SK-N-SH (cell line): ENCODE measurements at regions not wholly inside any gene's neighbourhood (a gene's known extent, or its start where the extent isn't known, plus 50 kb on each side); places are given as distances from the start of the nearest gene placed in this dataset.

ENCODE experiments used
- CTCF ChIA-PET: fragments of 300-600, 350-600 bp; formaldehyde crosslinking; extraction: SDS; loops from one replicate; lab custom pipeline; 2021; lab: Yijun Ruan, JAX
- POLR2A ChIA-PET: fragments of 350-600 bp; sonication (Branson Sonifier 250); formaldehyde crosslinking; extraction: SDS; loops from one replicate; lab custom pipeline; 2020; ENCODE audit warnings: antibody characterized with exemption, inconsistent platforms; lab: Yijun Ruan, JAX
- DNase-seq: peaks from one replicate; pipeline ENCODE4 v3.0.0; 2012
- H2AFZ ChIP-seq: fragments of 200-600 bp; sonication (generic); 2 replicates; pipeline ENCODE4 v1.8.1; 2016; ENCODE audit warnings: antibody characterized with exemption, mild to moderate bottlenecking, low read depth
- H3F3A ChIP-seq: fragments of 200-600 bp; sonication (generic); replicated peaks from 2 replicates; pipeline ENCODE3; 2016; ENCODE audit warnings: antibody characterized with exemption, mild to moderate bottlenecking; ENCODE audit not compliant: insufficient read depth
- H3K27ac ChIP-seq, 2 experiments: fragments of 200-500 bp in 1 of 2; fragments of 200-600 bp in 1 of 2; sonication (Bioruptor generic) in 1 of 2; sonication (generic), shearing (Covaris generic) in 1 of 2; 2 replicates each; pipeline versions ENCODE4 v1.5.1 to v1.6.1; 2014 to 2016; ENCODE audit warnings: low read depth in 2 of 2, inconsistent platforms in 1 of 2, low read length in 1 of 2, mild to moderate bottlenecking in 1 of 2, mixed read lengths in 1 of 2
- H3K27me3 ChIP-seq: fragments of 200-600 bp; sonication (generic), shearing (Covaris generic); 2 replicates; pipeline ENCODE4 v1.6.1; 2016; ENCODE audit warnings: mixed run types; ENCODE audit not compliant: insufficient read depth
- H3K36me3 ChIP-seq, 2 experiments: fragments of 200-500 bp in 1 of 2; fragments of 200-600 bp in 1 of 2; sonication (Bioruptor generic) in 1 of 2; sonication (generic) in 1 of 2; replicated peaks in 1 of 2; 2 replicates each; pipeline versions ENCODE3 to v1.5.1; 2014 to 2016; ENCODE audit warnings: low read length in 1 of 2, mild to moderate bottlenecking in 1 of 2; ENCODE audit not compliant: insufficient read depth in 2 of 2, control insufficient read depth in 1 of 2
- H3K4me1 ChIP-seq, 2 experiments: fragments of 200-500 bp in 1 of 2; fragments of 200-600 bp in 1 of 2; sonication (Bioruptor generic) in 1 of 2; sonication (generic), shearing (Covaris generic) in 1 of 2; 2 replicates each; pipeline versions ENCODE4 v1.5.1 to v1.6.1; 2014 to 2016; ENCODE audit warnings: low read depth in 1 of 2, low read length in 1 of 2, mixed run types in 1 of 2; ENCODE audit not compliant: insufficient read depth in 2 of 2, control insufficient read depth in 1 of 2
- H3K4me2 ChIP-seq: fragments of 200-600 bp; sonication (generic), shearing (Covaris generic); 2 replicates; pipeline ENCODE4 v1.6.1; 2017; ENCODE audit warnings: mixed run types
- H3K4me3 ChIP-seq, 2 experiments: fragments of 200-500 bp in 1 of 2; fragments of 200-600 bp in 1 of 2; sonication (Bioruptor generic) in 1 of 2; sonication (generic), shearing (Covaris generic) in 1 of 2; 2 replicates each; pipeline versions ENCODE4 v1.5.1 to v1.8.1; 2014 to 2016; ENCODE audit warnings: low read depth in 2 of 2, inconsistent platforms in 1 of 2, low read length in 1 of 2, mild to moderate bottlenecking in 1 of 2, mixed read lengths in 1 of 2, moderate library complexity in 1 of 2
- H3K79me2 ChIP-seq: fragments of 200-600 bp; sonication (generic); 2 replicates; pipeline ENCODE4 v1.8.1; 2017; ENCODE audit warnings: mild to moderate bottlenecking; ENCODE audit not compliant: insufficient read depth
- H3K9ac ChIP-seq: fragments of 200-600 bp; sonication (generic); 2 replicates; pipeline ENCODE4 v1.6.1; 2017; ENCODE audit warnings: mixed run types
- H3K9me2 ChIP-seq: fragments of 200-600 bp; sonication (generic); 2 replicates; pipeline ENCODE4 v1.6.1; 2017; ENCODE audit warnings: mixed run types
- H3K9me3 ChIP-seq: fragments of 200-600 bp; sonication (generic); 2 replicates; pipeline ENCODE4 v1.6.1; 2017; ENCODE audit warnings: mixed run types, mild to moderate bottlenecking, moderate library complexity
- H4K20me1 ChIP-seq: fragments of 200-600 bp; sonication (generic); 2 replicates; pipeline ENCODE4 v1.6.1; 2017; ENCODE audit warnings: mild to moderate bottlenecking, mixed run types; ENCODE audit not compliant: insufficient read depth
- ELF1 ChIP-seq: IDR thresholded peaks from 2 replicates; pipeline ENCODE4 v1.4.0; 2012
- EP300 ChIP-seq, 2 experiments: IDR thresholded peaks; 2 replicates each; pipeline versions ENCODE4 v1.4.0 to v1.6.1; 2012; ENCODE audit warnings: borderline replicate concordance in 1 of 2, low read depth in 1 of 2, low read length in 1 of 2
- EZH2phosphoT487 ChIP-seq: fragments of 200-600 bp; sonication (generic); IDR thresholded peaks from 2 replicates; pipeline ENCODE4 v1.6.1; 2017; ENCODE audit warnings: low read depth, mixed run types, mild to moderate bottlenecking, antibody characterized with exemption, moderate library complexity, borderline replicate concordance
- FOSL2 ChIP-seq: IDR thresholded peaks from 2 replicates; pipeline ENCODE4 v1.4.0; 2012; ENCODE audit warnings: low read depth, mild to moderate bottlenecking, moderate library complexity, borderline replicate concordance
- GATA2 ChIP-seq: sonication (generic); formaldehyde crosslinking; IDR thresholded peaks from 2 replicates; pipeline ENCODE4 v1.5.0; 2020; ENCODE audit warnings: mild to moderate bottlenecking, missing genetic modification reagents
- JUND ChIP-seq: IDR thresholded peaks from 2 replicates; pipeline ENCODE4 v1.4.0; 2012
- NFIC ChIP-seq: IDR thresholded peaks from 2 replicates; pipeline ENCODE4 v1.4.0; 2012; ENCODE audit warnings: borderline replicate concordance
- SIN3A ChIP-seq: IDR thresholded peaks from 2 replicates; pipeline ENCODE4 v1.6.1; 2012; ENCODE audit warnings: low read depth, mild to moderate bottlenecking, low read length, moderate library complexity, borderline replicate concordance
- TAF1 ChIP-seq: IDR thresholded peaks from 2 replicates; pipeline ENCODE4 v1.6.1; 2012; ENCODE audit warnings: low read depth, mild to moderate bottlenecking, low read length, moderate library complexity, borderline replicate concordance
- TEAD4 ChIP-seq: IDR thresholded peaks from 2 replicates; pipeline ENCODE4 v1.4.0; 2012; ENCODE audit warnings: mild to moderate bottlenecking, borderline replicate concordance; ENCODE audit not compliant: insufficient read depth
- WGBS: methylation state at CpG from one replicate; pipeline ENCODE4 v1.1.6; 2017; ENCODE audit warnings: low lambda C conversion rate; 5-methylcytosine and 5-hydroxymethylcytosine counted together
- TF ChIP-seq, protein P1 (sequence below): IDR thresholded peaks from 2 replicates; pipeline ENCODE4; 2012
- TF ChIP-seq, protein P2 (sequence below): IDR thresholded peaks from 2 replicates; pipeline ENCODE4 v1.6.1; 2012; ENCODE audit warnings: mild to moderate bottlenecking, low read depth, low read length, moderate library complexity
- TF ChIP-seq, protein P3 (sequence below): IDR thresholded peaks from 2 replicates; pipeline ENCODE4 v1.4.0; 2012; ENCODE audit warnings: low read depth, borderline replicate concordance
- TF ChIP-seq, protein P4 (sequence below): fragments of 150-350 bp; IDR thresholded peaks from 2 replicates; pipeline ENCODE4 v1.6.1; 2016; ENCODE audit warnings: mild to moderate bottlenecking, low read depth, low read length
- TF ChIP-seq, protein P5 (sequence below): fragments of 150-350 bp; IDR thresholded peaks from 2 replicates; pipeline ENCODE4 v1.6.1; 2017; ENCODE audit warnings: antibody characterized with exemption, low read length, low read depth, borderline replicate concordance

DNA sequence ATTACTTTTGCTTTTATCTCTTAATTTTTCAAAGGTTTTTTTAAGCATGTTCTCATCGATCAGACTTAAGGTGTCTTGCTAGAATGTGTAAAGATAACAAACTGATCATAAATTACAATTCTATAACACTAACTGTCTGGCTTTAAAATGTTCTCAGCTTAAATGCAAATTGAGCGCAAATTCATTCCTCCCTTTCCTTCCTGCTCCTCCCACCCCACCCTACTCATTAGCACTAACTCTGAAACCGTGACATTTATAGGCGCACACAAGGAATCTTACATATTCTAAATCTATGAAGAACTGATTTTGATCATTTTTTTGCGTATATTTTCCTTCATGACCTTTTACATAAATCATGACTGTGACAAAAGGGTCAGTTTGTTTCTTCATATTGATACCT lies 590.0 kb upstream of the DIAPH2 start:
- no peak for DNase-seq
- no peaks in the 10 kb centered on the region for H3K4me1 ChIP-seq
- no peaks in the 10 kb centered on the region for H3K27me3 ChIP-seq
- no peaks in the 10 kb centered on the region for H3K79me2 ChIP-seq
- H3K4me2 ChIP-seq, result no peak overlapping the region
- no peak overlapping the region for H3K27ac ChIP-seq
- POLR2A ChIA-PET, result no interaction called here
- no peaks in the 10 kb centered on the region for H3K9me2 ChIP-seq
- no peaks in the 10 kb centered on the region for H4K20me1 ChIP-seq
- WGBS, result 3% methylated on average over 5 of the region's 5 CpGs
- no peaks in the 10 kb centered on the region for H3F3A ChIP-seq
- H3K9ac ChIP-seq, result no peak overlapping the region
- no peak overlapping the region for H3K4me3 ChIP-seq
- H2AFZ ChIP-seq, result no peak overlapping the region
- TF ChIP-seq, protein P1, sequence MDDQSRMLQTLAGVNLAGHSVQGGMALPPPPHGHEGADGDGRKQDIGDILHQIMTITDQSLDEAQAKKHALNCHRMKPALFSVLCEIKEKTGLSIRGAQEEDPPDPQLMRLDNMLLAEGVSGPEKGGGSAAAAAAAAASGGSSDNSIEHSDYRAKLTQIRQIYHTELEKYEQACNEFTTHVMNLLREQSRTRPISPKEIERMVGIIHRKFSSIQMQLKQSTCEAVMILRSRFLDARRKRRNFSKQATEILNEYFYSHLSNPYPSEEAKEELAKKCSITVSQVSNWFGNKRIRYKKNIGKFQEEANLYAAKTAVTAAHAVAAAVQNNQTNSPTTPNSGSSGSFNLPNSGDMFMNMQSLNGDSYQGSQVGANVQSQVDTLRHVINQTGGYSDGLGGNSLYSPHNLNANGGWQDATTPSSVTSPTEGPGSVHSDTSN, result no peak
- TF ChIP-seq JUND (no peak), TEAD4 (no peak), TAF1 (no peak), SIN3A (no peak), EP300 (IDR thresholded peaks at IDR 0.05; ENCODE audit: borderline replicate concordance in 1 of 2, low read depth in 1 of 2, low read length in 1 of 2) (no peak), NFIC (no peak), EZH2phosphoT487 (no peak), ELF1 (no peak), GATA2 (CRISPR knock-in tag) (no peak), FOSL2 (no peak)
- TF ChIP-seq, protein P2, sequence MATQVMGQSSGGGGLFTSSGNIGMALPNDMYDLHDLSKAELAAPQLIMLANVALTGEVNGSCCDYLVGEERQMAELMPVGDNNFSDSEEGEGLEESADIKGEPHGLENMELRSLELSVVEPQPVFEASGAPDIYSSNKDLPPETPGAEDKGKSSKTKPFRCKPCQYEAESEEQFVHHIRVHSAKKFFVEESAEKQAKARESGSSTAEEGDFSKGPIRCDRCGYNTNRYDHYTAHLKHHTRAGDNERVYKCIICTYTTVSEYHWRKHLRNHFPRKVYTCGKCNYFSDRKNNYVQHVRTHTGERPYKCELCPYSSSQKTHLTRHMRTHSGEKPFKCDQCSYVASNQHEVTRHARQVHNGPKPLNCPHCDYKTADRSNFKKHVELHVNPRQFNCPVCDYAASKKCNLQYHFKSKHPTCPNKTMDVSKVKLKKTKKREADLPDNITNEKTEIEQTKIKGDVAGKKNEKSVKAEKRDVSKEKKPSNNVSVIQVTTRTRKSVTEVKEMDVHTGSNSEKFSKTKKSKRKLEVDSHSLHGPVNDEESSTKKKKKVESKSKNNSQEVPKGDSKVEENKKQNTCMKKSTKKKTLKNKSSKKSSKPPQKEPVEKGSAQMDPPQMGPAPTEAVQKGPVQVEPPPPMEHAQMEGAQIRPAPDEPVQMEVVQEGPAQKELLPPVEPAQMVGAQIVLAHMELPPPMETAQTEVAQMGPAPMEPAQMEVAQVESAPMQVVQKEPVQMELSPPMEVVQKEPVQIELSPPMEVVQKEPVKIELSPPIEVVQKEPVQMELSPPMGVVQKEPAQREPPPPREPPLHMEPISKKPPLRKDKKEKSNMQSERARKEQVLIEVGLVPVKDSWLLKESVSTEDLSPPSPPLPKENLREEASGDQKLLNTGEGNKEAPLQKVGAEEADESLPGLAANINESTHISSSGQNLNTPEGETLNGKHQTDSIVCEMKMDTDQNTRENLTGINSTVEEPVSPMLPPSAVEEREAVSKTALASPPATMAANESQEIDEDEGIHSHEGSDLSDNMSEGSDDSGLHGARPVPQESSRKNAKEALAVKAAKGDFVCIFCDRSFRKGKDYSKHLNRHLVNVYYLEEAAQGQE, result no peak
- TF ChIP-seq, protein P3, sequence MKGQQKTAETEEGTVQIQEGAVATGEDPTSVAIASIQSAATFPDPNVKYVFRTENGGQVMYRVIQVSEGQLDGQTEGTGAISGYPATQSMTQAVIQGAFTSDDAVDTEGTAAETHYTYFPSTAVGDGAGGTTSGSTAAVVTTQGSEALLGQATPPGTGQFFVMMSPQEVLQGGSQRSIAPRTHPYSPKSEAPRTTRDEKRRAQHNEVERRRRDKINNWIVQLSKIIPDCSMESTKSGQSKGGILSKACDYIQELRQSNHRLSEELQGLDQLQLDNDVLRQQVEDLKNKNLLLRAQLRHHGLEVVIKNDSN, result no peak
- TF ChIP-seq, protein P4, sequence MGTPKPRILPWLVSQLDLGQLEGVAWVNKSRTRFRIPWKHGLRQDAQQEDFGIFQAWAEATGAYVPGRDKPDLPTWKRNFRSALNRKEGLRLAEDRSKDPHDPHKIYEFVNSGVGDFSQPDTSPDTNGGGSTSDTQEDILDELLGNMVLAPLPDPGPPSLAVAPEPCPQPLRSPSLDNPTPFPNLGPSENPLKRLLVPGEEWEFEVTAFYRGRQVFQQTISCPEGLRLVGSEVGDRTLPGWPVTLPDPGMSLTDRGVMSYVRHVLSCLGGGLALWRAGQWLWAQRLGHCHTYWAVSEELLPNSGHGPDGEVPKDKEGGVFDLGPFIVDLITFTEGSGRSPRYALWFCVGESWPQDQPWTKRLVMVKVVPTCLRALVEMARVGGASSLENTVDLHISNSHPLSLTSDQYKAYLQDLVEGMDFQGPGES, result no peak
- TF ChIP-seq, protein P5, sequence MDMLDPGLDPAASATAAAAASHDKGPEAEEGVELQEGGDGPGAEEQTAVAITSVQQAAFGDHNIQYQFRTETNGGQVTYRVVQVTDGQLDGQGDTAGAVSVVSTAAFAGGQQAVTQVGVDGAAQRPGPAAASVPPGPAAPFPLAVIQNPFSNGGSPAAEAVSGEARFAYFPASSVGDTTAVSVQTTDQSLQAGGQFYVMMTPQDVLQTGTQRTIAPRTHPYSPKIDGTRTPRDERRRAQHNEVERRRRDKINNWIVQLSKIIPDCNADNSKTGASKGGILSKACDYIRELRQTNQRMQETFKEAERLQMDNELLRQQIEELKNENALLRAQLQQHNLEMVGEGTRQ, result no peak
- no peaks in the 10 kb centered on the region for H3K36me3 ChIP-seq
- H3K9me3 ChIP-seq, result no peaks in the 10 kb centered on the region
- CTCF ChIA-PET, result no interaction called here
